Fibroblast of the conjunctiva (primary cell): ENCODE measurements at regions not wholly inside any gene's neighbourhood (a gene's known extent, or its start where the extent isn't known, plus 50 kb on each side); places are given as distances from the start of the nearest gene placed in this dataset.

ENCODE experiments used
- DNase-seq: peaks from one replicate; pipeline ENCODE4 v3.0.0-alpha.2; 2010; ENCODE audit warnings: low read depth

DNA sequence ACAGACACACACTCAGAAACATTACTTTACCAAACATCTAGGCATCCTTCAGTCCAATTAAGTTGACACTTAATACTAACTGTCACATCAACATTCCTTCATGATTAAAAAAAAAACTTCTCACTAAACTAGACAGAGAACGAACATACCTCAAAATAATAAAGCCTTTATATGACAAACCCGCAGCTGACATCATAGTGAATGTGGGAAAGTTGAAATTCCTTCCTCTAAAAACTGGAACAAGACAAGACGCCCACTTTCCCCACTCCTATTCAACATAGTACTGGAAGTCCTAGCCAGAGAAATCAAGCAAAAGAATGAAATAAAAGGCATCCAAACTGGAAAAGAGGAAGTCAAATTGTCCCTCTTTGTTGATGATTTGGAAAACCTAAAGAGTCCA, 96.9 kb upstream of the PPP1R9A start:
- DNase-seq: no peak

DNA sequence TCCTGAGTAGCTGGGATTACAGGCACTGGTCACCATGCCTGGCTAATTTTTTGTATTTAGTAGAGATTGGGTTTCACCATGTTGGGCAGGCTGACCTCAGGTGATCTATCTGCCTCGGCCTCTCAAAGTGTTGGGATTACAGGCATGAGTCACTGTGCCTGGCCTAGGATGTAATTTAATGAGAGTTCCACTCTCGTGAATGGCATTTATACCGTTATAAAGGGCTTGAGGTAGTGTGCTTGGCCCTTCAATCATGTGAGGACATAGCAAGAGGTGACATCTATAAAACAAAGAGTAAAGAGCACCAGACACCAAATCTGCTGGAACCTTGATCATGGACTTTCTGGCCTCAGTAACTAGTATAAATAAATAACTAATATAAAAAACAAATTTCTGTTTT, 93.5 kb upstream of the PPP1R9A start:
- DNase-seq: no peak

DNA sequence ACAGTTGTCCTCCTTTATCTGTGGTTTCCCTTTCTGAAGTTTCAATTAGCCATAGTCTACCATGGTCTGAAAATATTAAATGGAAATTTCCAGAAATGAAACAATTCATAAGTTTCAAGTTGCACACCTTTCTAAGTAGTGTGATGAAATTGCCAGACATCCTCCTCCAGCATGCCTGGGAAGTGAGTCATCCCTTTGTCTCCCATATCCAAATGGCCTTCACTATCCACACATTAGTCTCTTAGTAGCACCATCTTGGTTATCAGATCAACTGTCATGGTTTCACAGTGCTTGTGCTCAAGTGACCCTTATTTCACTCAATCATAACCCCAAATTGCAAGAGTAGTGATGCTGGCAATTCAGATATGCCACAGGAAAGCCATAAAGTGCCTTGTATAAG, 83.4 kb upstream of the PPP1R9A start:
- peak; percentile 52 for DNase-seq

DNA sequence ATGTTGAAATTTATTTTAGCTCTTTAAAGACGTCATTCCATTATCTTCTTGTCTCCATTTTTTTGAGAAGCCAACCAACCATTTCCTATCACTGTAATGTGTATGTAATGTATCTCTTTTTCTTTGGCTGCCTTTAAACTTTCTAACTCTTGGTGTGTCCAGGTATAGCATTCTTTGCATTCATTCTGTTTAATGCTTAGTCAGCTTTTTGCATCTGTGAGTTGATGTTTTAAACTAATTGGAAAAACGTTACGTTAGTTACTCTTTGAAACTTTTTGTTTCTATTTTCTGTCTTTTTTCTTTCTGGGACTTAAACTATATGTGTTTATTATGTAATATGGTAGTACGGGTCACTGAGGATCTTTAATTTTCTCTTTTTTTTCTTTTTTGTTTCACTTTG, 77.4 kb upstream of the PPP1R9A start:
- DNase-seq: no peak

DNA sequence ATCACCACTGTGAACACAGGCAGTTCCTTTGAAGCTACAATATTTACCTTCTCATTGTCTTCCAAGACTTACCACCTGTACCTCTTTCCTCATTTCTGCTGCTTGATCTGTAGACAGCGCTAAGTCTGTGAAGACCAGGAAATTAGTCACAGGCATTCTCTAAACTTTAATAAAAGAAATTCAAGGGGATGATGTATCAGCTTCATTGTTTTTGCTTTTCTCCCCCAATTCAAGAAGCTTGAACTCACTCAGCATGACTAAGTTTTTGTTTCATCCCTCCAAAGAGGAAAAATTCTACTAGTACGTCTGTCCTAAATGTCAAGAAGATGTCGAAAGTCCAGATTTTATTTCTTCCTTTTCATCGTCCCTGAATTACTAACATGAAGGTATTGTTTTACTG, 75.3 kb upstream of the PPP1R9A start:
- no peak for DNase-seq

DNA sequence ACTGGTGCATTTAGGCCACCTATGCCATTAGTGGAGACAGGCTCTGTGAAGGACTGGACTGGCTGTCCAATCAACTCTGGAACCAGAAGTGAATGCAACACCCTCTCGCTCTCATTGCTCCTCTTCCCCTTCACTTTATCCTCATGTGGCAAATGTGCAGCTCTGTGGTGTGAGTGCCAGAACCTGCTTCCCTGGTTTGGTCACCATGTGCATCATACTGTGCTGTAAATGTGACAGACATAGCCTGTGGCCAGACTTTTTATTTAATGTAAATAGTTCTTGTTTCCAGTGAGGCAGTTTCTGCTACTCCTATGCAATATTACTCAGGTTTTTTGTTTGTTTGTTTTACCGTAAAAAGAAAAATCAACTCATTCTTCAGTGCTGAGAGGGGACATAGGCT, 73.0 kb upstream of the PPP1R9A start:
- DNase-seq: no peak

DNA sequence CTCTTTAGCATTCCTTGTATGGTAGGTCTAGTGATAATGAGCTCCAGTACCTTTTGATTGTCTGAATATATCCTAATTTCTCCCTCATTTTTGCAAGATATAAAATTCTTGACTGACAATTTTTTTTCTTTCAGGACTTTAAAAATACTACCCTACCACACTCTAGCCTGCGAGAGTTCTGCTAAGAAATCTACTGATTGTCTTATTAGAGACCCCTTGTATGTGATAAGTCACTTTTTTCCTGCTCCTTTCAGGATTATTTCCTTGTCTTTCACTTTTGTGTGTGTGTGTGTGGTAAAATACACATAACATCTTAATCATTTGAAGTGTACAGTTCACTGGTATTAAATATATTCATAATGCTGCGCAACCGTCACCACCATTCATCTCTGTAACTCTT, 68.7 kb upstream of the PPP1R9A start:
- DNase-seq: no peak

DNA sequence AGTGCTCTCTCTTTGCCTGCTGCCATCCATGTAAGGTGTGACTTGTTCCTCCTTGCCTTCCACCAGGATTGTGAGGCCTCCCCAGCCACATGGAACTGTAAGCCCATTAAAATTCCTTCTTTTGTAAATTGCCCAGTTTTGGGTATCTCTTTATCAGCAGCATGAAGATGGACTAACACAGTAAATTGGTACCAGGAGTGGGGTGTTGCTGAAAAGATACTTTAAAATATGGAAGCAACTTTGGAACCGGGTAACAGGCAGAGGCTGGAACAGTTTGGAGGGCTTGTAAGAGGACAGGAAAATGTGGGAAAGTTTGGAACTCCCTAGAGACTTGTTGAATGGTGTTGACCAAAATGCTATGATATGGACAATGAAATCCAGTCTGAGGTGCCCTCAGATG, 63.8 kb upstream of the PPP1R9A start:
- no peak for DNase-seq

DNA sequence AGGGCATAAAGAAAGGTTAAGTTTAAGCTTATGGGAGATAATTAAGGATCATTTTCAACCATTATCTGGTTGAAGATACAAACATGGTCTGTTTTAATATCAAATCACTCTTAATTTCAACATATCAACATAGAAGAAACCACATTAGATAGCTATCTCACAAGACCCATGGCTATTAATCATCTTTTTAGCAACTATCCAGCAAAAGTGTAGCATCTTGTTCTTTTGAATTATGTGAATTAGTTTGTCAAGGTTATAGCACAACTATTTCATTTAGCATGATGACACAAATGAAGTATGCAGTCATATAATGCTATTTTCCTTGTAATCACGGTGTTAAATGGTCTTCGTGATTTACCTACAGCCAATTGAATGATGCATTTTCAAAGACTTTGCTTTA, 58.9 kb upstream of the PPP1R9A start:
- no peak for DNase-seq

DNA sequence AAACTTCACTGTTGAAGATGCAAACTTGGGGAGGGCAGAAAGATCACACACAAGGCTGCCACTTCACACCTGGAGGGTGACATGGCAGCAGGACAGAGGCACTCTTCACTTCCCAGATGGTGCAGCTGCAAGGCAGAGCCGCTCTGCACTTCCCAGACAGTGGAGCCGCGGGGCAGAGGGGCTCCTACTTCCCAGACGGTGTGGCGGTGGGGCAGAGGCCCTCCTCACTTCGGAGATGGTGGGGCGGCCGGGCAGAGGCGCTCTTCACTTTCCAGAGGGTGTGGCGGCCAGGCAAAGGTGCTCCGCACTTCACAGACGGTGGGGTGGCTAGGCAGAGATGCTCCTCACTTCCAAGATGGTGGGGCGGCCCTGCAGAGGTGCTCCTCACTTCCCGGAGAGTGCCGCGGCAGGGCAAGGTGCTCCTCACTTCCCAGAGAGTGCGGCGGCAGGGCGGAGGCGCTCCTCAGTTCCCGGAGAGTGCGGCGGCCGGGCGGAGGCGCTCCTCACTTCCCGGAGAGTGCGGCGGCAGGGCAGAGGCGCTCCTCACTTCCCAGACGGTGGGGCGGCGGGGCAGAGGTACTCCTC, 58.3 kb upstream of the PPP1R9A start:
- DNase-seq: no peak

DNA sequence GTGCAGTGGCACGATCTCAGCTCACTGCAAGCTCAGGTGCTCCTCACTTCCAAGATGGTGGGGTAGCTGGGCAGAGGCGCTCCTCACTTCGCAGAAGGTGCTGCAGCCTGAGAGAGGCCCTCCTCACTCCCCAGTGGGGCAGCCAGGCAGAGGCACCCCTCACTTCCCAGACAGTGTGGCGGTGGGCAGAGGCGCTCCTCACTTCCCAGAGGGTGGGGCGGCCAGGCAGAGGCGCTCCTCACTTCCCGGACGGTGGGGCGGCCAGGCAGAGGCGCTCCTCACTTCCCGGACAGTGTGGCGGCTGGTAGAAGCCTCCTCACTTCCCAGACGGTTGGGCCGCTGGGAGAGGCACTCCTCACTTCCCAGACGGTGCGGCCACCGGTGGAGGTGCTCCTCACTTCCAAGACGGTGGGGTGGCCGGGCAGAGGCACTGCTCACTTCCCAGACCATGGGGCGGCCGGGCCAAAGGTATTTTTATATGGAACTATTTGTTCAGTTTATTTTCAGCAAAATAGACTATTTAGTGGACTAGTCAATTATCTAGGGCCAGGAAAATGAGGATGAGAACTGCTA, 57.7 kb upstream of the PPP1R9A start:
- DNase-seq: no peak

DNA sequence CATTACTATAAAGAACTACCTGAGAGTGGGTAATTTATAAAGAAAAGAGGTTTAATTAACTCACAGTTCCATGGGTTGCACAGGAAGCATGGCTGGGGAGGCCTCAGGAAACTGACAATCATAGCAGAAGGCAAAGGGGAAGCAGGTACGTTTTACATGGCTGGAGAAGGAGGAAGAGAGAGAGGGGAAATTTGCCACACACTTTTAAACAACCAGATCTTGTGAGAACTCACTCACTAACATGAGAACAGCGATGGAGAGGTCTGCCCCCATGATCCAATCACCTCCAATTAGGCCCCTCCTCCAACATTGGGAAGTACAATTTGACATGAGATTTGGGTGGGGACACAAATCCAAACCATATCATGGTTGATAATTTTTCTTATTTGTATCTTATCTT, 51.8 kb upstream of the PPP1R9A start:
- no peak for DNase-seq

DNA sequence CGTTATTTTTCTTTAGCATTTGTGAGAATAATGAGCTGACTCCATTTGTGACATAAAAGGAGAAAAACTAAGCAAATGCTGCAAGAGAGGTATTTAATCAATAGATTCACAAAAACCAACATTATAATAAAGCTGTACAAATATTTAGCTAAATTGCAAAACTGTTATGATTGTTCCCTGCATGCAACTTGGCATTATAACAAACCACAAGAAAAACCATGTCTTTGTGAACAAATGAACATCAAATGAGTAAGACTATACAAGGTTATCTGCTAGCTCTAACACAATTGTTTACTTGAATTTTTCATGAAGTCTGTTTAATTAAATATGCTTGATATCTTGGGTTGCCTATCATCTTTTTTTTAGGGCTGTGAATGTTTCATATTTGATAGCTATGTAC, 50.8 kb upstream of the PPP1R9A start:
- DNase-seq: no peak
